ENCODE measurements at regions not wholly inside any gene's neighbourhood (a gene's known extent, or its start where the extent isn't known, plus 50 kb on each side); places are given as distances from the start of the nearest gene placed in this dataset.

DNA sequence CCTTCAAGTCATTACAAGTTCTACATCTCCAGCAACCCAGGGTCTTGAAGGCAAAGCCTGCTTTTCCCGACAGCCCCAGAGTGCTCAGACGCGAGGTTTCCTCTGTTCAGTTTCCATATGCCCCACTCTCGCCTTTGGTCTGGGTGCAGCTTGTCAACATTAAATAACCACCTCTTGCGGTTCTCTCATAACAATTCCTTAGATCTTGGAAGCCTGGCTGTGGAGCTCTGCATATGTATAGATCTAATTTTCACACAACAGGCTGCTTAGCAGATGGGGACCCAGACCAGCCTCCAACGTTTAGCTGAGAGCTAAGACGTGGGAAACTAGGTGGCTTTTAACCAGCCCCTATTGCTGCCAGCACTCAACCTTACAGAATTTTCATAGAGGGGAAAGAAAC, 295.5 kb downstream of the RPLP1 start:
- TF ChIP-seq, protein P1, sequence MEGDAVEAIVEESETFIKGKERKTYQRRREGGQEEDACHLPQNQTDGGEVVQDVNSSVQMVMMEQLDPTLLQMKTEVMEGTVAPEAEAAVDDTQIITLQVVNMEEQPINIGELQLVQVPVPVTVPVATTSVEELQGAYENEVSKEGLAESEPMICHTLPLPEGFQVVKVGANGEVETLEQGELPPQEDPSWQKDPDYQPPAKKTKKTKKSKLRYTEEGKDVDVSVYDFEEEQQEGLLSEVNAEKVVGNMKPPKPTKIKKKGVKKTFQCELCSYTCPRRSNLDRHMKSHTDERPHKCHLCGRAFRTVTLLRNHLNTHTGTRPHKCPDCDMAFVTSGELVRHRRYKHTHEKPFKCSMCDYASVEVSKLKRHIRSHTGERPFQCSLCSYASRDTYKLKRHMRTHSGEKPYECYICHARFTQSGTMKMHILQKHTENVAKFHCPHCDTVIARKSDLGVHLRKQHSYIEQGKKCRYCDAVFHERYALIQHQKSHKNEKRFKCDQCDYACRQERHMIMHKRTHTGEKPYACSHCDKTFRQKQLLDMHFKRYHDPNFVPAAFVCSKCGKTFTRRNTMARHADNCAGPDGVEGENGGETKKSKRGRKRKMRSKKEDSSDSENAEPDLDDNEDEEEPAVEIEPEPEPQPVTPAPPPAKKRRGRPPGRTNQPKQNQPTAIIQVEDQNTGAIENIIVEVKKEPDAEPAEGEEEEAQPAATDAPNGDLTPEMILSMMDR (IDR thresholded peaks at IDR 0.05; ENCODE audit: borderline replicate concordance, extremely low read depth, low read length, poor library complexity, severe bottlenecking), result no peak
- TF ChIP-seq EZH2 (IDR thresholded peaks at IDR 0.05; ENCODE audit: borderline replicate concordance, low read depth, low read length, severe bottlenecking), result no peak
